Endothelial cell of umbilical vein (primary cell): ENCODE measurements at regions not wholly inside any gene's neighbourhood (a gene's known extent, or its start where the extent isn't known, plus 50 kb on each side); places are given as distances from the start of the nearest gene placed in this dataset.

Experiments used
- BruUV-seq: library from RNA; stranded (reverse); fragments of 400-500 nt; replicated peaks from 2 replicates; lab custom pipeline; 2021; lab: Mats Ljungman, UMichigan
- CTCF ChIA-PET: fragments of 300-600, 350-600 bp; sonication (Branson Sonifier 250); formaldehyde crosslinking; loops from one replicate; lab custom pipeline; 2021; ENCODE audit warnings: antibody characterized with exemption, inconsistent platforms; lab: Charles Lee
- POLR2A ChIA-PET: fragments of 300-600, 350-600 bp; sonication (Branson Sonifier 250); formaldehyde crosslinking; loops from one replicate; lab custom pipeline; 2021; ENCODE audit warnings: antibody characterized with exemption, inconsistent platforms; lab: Charles Lee
- DNase-seq: peaks from one replicate; pipeline ENCODE4 v3.0.0-alpha.2; 2011; ENCODE audit warnings: low read depth, low spot score
- FAIRE-seq: peaks from 2 replicates; lab custom pipeline; 2011; peaks lifted over from hg19 to GRCh38; lab: Jason Lieb, UNC
- H2AFZ ChIP-seq: 2 replicates; pipeline ENCODE4 v1.6.0; 2012; ENCODE audit warnings: low read depth, low read length, control low read depth, inconsistent platforms
- H3K27ac ChIP-seq: 2 replicates; pipeline ENCODE4 v1.5.1; 2011; ENCODE audit warnings: low read depth, mild to moderate bottlenecking, control low read depth, low read length, moderate library complexity; ENCODE audit not compliant: insufficient read depth
- H3K27me3 ChIP-seq, 2 experiments: 2 replicates each; pipeline versions ENCODE4 v1.6.0 to v1.6.1; 2011; ENCODE audit warnings: low read length in 2 of 2, mixed read lengths in 1 of 2; ENCODE audit not compliant: control insufficient read depth in 2 of 2, insufficient read depth in 2 of 2
- H3K36me3 ChIP-seq, 2 experiments: 2 replicates in 1 of 2; 3 replicates in 1 of 2; pipeline ENCODE4 v1.5.1; 2011; ENCODE audit warnings: low read length in 2 of 2, mild to moderate bottlenecking in 1 of 2, moderate library complexity in 1 of 2; ENCODE audit not compliant: control insufficient read depth in 2 of 2, insufficient read depth in 2 of 2; ENCODE audit errors: extremely low read depth in 1 of 2
- H3K4me1 ChIP-seq: 3 replicates; pipeline ENCODE4 v1.5.1; 2011; ENCODE audit warnings: mild to moderate bottlenecking, low read length; ENCODE audit not compliant: control insufficient read depth, insufficient read depth; ENCODE audit errors: extremely low read depth
- H3K4me2 ChIP-seq: 2 replicates; pipeline ENCODE4 v1.6.1; 2011; ENCODE audit warnings: low read length, control low read depth, mixed read lengths; ENCODE audit not compliant: insufficient read depth
- H3K4me3 ChIP-seq, 3 experiments: fragments of 200-600 bp in 1 of 3; sonication (generic), shearing (Covaris generic) in 1 of 3; replicated peaks in 1 of 3; 2 replicates each; pipeline ENCODE4 v1.5.1; 2011 to 2016; ENCODE audit warnings: control low read depth in 3 of 3, low read length in 3 of 3, mild to moderate bottlenecking in 2 of 3, inconsistent platforms in 1 of 3, low read depth in 1 of 3, moderate library complexity in 1 of 3; ENCODE audit not compliant: insufficient read depth in 1 of 3
- H3K79me2 ChIP-seq: 2 replicates; pipeline ENCODE4 v1.6.0; 2012; ENCODE audit warnings: low read length, inconsistent platforms; ENCODE audit not compliant: control insufficient read depth, insufficient read depth
- H3K9ac ChIP-seq: replicated peaks from 2 replicates; pipeline ENCODE3; 2011; ENCODE audit warnings: low read length, control low read depth; ENCODE audit not compliant: insufficient read depth; ENCODE audit errors: extremely low read depth
- H3K9me1 ChIP-seq: replicated peaks from 3 replicates; pipeline ENCODE4 v1.6.0; 2011; ENCODE audit warnings: mild to moderate bottlenecking, low read length; ENCODE audit not compliant: control insufficient read depth, insufficient read depth; ENCODE audit errors: extremely low read depth
- H3K9me3 ChIP-seq: replicated peaks from 2 replicates; pipeline ENCODE4 v1.5.1; 2012; ENCODE audit warnings: low read length, inconsistent platforms; ENCODE audit not compliant: control insufficient read depth, insufficient read depth
- H4K20me1 ChIP-seq: replicated peaks from 2 replicates; pipeline ENCODE3; 2011; ENCODE audit warnings: mild to moderate bottlenecking, low read length; ENCODE audit not compliant: control insufficient read depth, insufficient read depth; ENCODE audit errors: extremely low read depth
- EZH2 ChIP-seq: IDR thresholded peaks from 2 replicates; pipeline ENCODE4 v1.6.1; 2012; ENCODE audit warnings: borderline replicate concordance, low read depth, mild to moderate bottlenecking, moderate library complexity, low read length, inconsistent platforms; ENCODE audit not compliant: severe bottlenecking
- FOS ChIP-seq: IDR thresholded peaks from 2 replicates; pipeline ENCODE4 v1.6.1; 2011; ENCODE audit warnings: mild to moderate bottlenecking, low read length, moderate library complexity, borderline replicate concordance; ENCODE audit not compliant: insufficient read depth
- GATA2 ChIP-seq: IDR thresholded peaks from 2 replicates; pipeline ENCODE4 v1.7.0; 2011; ENCODE audit warnings: low read depth, mild to moderate bottlenecking, moderate library complexity, mixed read lengths, low read length; ENCODE audit not compliant: insufficient read length, insufficient read depth
- JUN ChIP-seq: IDR thresholded peaks from 2 replicates; pipeline ENCODE4 v1.6.1; 2011; ENCODE audit warnings: borderline replicate concordance, low read depth; ENCODE audit not compliant: insufficient read length, insufficient read depth
- MYC ChIP-seq: IDR thresholded peaks from one replicate; pipeline ENCODE4 v1.6.1; 2011; ENCODE audit warnings: mild to moderate bottlenecking, low read depth, low read length
- POLR2A ChIP-seq: IDR thresholded peaks from 2 replicates; pipeline ENCODE4 v1.6.1; 2012; ENCODE audit warnings: low read depth, mild to moderate bottlenecking, control low read depth, low read length
- POLR2AphosphoS5 ChIP-seq: IDR thresholded peaks from 2 replicates; pipeline ENCODE4 v1.6.1; 2012; ENCODE audit warnings: low read depth, mild to moderate bottlenecking, control low read depth, low read length, moderate library complexity; ENCODE audit not compliant: insufficient read depth
- dilution Hi-C: fragments of 300-500 bp; cut with MboI; formaldehyde crosslinking; loops from one replicate; pipeline ENCODE4 v1.15.0; 2019; ENCODE audit warnings: low sequenced_read_pairs; ENCODE audit not compliant: extremely low pct_ligation_motif_present
- intact Hi-C: fragments of 100-400 bp; cut with micrococcal nuclease; formaldehyde crosslinking; loops from one replicate; pipeline ENCODE4 v1.10.0; 2022
- TF ChIP-seq, protein P1 (sequence below): IDR thresholded peaks from 2 replicates; pipeline ENCODE4 v1.6.1; 2011; ENCODE audit not compliant: insufficient read depth, insufficient read length
- TF ChIP-seq, protein P2 (sequence below), 2 donors: IDR thresholded peaks; 1 replicate in 1 of 2; 2 replicates in 1 of 2; pipeline ENCODE4 v1.5.1; 2011; ENCODE audit warnings: low read length in 2 of 2, mild to moderate bottlenecking in 2 of 2, moderate library complexity in 2 of 2, control low read depth in 1 of 2, inconsistent platforms in 1 of 2, low read depth in 1 of 2; ENCODE audit not compliant: insufficient read depth in 1 of 2; ENCODE audit errors: extremely low read depth in 1 of 2

DNA sequence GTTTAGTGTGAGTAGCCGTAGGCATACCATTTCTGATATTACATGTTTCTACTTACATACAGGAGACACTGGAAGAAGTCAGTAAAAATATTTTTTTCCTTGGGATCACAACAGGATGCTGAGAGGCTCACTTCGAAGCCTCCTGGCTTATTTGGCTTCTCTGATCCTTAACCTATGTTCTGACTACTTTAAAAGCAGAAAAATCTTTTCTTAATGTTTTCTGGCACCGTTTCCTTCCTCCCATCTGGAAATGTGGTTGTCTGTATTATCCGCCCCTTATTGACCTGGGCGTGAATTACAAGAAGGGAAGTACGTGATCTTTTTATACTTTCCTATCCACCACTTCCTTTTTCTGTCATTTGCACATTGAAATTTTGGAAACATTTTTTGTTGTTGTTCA is 379.6 kb downstream of the COL12A1 start:
- H2AFZ ChIP-seq: no peak overlapping the region
- no peaks in the 10 kb centered on the region for H3K9me1 ChIP-seq
- dilution Hi-C loops (no loop called here), intact Hi-C loops (no loop called here)
- ChIA-PET POLR2A (no interaction called here), CTCF (no interaction called here)
- H3K9ac ChIP-seq: no peak overlapping the region
- no peak for FAIRE-seq
- H3K36me3 ChIP-seq: no peaks in the 10 kb centered on the region
- no peak for DNase-seq
- no TSS peak for BruUV-seq
- no peak overlapping the region for H3K27ac ChIP-seq
- no peak overlapping the region for H3K4me2 ChIP-seq
- H3K4me1 ChIP-seq: no peaks in the 10 kb centered on the region
- no peaks in the 10 kb centered on the region for H4K20me1 ChIP-seq
- H3K27me3 ChIP-seq: no peaks in the 10 kb centered on the region
- H3K79me2 ChIP-seq: no peaks in the 10 kb centered on the region
- TF ChIP-seq EZH2 (no peak), GATA2 (no peak), FOS (no peak), POLR2A (no peak), JUN (no peak), POLR2AphosphoS5 (no peak), MYC (no peak)
- TF ChIP-seq, protein P1, sequence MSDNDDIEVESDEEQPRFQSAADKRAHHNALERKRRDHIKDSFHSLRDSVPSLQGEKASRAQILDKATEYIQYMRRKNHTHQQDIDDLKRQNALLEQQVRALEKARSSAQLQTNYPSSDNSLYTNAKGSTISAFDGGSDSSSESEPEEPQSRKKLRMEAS: no peak
- TF ChIP-seq, protein P2, sequence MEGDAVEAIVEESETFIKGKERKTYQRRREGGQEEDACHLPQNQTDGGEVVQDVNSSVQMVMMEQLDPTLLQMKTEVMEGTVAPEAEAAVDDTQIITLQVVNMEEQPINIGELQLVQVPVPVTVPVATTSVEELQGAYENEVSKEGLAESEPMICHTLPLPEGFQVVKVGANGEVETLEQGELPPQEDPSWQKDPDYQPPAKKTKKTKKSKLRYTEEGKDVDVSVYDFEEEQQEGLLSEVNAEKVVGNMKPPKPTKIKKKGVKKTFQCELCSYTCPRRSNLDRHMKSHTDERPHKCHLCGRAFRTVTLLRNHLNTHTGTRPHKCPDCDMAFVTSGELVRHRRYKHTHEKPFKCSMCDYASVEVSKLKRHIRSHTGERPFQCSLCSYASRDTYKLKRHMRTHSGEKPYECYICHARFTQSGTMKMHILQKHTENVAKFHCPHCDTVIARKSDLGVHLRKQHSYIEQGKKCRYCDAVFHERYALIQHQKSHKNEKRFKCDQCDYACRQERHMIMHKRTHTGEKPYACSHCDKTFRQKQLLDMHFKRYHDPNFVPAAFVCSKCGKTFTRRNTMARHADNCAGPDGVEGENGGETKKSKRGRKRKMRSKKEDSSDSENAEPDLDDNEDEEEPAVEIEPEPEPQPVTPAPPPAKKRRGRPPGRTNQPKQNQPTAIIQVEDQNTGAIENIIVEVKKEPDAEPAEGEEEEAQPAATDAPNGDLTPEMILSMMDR (IDR thresholded peaks at IDR 0.05; ENCODE audit: extremely low read depth in 1 of 2, insufficient read depth in 1 of 2, low read depth in 1 of 2, low read length in 2 of 2): no peak
- H3K9me3 ChIP-seq: no peaks in the 10 kb centered on the region
- no peak overlapping the region for H3K4me3 ChIP-seq
